Astrocyte of the spinal cord (primary cell): ENCODE measurements at regions not wholly inside any gene's neighbourhood (a gene's known extent, or its start where the extent isn't known, plus 50 kb on each side); places are given as distances from the start of the nearest gene placed in this dataset.
A peak's percentile ranks its signal among the peaks of the same experiment; 100 is the strongest.

ENCODE experiments used
- DNase-seq: peaks from one replicate; pipeline ENCODE4 v3.0.0; 2011; ENCODE audit warnings: low read depth, low spot score
- H3K4me3 ChIP-seq: 2 replicates; pipeline ENCODE4 v1.5.1; 2011; ENCODE audit warnings: low read depth, mild to moderate bottlenecking, low read length, moderate library complexity
- CTCF ChIP-seq: IDR thresholded peaks from 2 replicates; pipeline ENCODE4 v1.5.1; 2012; ENCODE audit warnings: low read depth, mild to moderate bottlenecking, low read length, inconsistent platforms
- in situ Hi-C: cut with HindIII; loops from 2 replicates; pipeline ENCODE4 v1.10.0; 2017; ENCODE audit warnings: low sequenced_read_pairs

DNA sequence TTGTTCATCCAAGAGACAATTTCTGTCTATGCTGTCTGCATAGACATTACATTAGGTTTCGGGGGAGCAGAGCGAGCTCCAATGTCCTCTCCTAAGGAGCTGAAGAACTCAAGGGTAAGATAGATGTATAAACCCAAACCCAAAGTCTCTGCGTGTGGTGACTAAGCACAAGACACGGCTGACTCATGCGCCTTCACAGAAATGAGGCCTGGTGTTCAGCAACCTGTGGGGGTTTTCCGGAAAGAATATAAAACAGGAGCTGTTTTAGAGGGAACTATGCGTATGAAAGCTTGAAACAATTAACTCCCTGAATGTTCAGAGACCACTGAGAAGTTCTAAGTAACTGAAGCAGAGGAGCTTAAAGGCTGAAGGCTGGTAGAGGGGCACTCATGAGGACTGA, 154.7 kb downstream of the SOX11 start:
- TF ChIP-seq CTCF: no peak

GRCh38 chr2:5849562-5849961, 157.4 kb downstream of the SOX11 start:
- in situ Hi-C loops: no loop called here
- DNase-seq: no peak
- H3K4me3 ChIP-seq: no peak overlapping the region
- TF ChIP-seq CTCF: no peak

More for the DNA sequence above, 154.7 kb downstream of the SOX11 start:
- peak; percentile 82 for DNase-seq
- no peak overlapping the region for H3K4me3 ChIP-seq
- in situ Hi-C loops: no loop called here

DNA sequence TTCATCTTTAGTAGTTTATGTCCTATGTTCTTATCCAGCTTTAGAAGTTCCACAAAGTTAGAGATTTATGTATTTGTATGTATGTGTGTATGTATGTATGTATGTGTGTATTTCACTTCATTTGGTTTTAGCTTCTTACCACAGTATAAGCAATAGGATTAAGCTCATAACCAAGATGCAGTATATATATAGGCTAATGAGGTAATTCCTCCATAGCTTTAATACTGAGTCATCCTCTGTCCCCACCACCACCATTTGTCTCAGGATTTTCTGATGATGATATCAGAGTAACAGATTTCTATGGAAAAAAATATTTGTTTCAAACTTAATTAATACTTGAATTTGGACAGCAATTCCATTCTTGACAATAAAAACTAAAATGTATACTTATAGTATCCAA, 159.2 kb downstream of the SOX11 start:
- no peak for TF ChIP-seq CTCF
- H3K4me3 ChIP-seq: no peak overlapping the region
- DNase-seq: peak; percentile 35
- in situ Hi-C loops: no loop called here

DNA sequence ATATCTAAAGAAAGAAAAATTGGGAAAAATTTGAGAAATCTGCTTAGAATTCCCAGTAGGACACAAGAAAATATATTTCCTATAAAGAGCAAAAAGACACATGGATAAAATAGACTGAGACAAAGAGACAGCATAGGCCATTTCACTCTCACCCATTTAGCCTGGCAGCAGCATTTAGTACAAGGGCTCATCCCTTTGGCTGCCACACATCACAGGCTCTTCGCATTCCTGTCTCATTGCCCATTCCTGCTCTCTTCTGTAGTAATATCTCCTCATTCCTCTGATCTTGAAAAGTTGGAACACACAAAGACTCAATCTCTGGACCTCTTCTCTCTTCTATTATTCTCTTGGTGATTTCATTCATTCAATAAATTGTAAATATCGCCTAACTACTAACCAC, 162.6 kb downstream of the SOX11 start:
- H3K4me3 ChIP-seq: no peak overlapping the region
- no peak for TF ChIP-seq CTCF
- in situ Hi-C loops: no loop called here
- no peak for DNase-seq

DNA sequence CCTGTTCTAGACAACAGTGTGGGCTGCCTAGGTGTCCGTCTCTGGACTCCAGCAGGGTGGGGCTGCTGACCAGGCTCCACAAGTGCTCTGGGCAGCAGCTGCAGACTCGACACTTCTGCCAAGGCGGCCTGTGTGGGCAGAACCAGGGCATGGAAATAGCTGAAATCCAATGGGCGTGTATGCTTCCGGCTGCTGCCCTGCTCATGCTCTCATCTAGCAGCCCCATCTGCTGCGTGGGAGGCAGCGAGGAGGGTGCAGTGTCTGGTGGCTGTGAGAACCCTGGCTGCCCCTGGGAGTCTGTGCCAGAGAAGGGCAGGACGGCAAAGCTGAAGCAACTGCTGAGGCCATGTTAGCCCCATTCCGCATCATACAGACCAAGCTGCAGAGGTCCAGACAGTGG, 174.9 kb downstream of the SOX11 start:
- in situ Hi-C loops: no loop called here
- TF ChIP-seq CTCF: no peak
- no peak for DNase-seq
- H3K4me3 ChIP-seq: no peak overlapping the region

DNA sequence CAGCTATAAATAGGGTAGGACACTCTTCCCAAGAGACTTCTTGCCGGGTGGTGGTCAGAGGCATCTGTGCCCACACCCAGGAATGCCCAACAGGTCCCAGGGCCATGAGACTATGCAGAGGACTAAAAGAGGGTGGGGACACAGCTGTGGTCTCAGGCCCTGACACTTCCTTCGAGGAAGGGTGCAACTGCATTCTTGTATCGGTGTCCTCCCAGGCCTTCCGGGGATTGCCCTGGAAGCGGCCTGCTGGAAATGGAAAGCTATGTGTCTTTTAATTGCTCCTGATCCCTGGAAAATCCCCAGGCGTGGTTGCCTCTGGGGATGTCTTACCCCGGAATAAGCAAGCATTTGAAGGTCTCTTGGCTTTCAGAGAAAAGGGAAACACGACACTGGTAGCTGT, 176.7 kb downstream of the SOX11 start:
- in situ Hi-C loops: no loop called here
- H3K4me3 ChIP-seq: no peak overlapping the region
- no peak for DNase-seq
- no peak for TF ChIP-seq CTCF

DNA sequence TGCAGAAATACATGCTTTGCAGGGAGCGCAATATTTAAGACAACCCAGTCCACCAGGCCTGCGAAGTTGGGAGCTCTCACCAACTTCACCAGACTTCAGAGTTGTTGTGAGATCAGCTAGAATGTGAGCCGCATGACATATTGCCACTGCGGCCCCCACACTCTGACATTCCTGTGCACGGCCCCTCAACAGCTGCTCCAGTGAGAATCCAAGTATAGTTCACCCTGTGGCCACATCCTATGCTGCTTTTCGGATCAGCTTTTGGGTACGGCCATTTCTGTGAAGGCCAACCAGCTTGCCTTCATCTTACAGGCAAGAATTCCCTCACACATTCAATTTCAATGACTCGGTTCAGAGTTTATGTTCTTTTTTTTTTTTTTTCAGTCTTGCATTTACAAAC, 177.8 kb downstream of the SOX11 start:
- TF ChIP-seq CTCF: no peak
- in situ Hi-C loops: no loop called here
- H3K4me3 ChIP-seq: no peak overlapping the region
- DNase-seq: no peak
